Neutrophil (primary cell): ENCODE measurements at regions not wholly inside any gene's neighbourhood (a gene's known extent, or its start where the extent isn't known, plus 50 kb on each side); places are given as distances from the start of the nearest gene placed in this dataset.

Source experiments
- H3K27ac ChIP-seq: fragments of 200-600 bp; sonication (generic); 2 replicates; pipeline ENCODE4 v1.5.1; 2016; ENCODE audit warnings: mild to moderate bottlenecking, moderate library complexity
- H3K27me3 ChIP-seq: fragments of 200-600 bp; sonication (generic); 2 replicates; pipeline ENCODE4 v1.6.0; 2016; ENCODE audit warnings: mild to moderate bottlenecking
- H3K36me3 ChIP-seq: fragments of 200-600 bp; sonication (generic); 2 replicates; pipeline ENCODE4 v1.5.1; 2017
- H3K4me1 ChIP-seq, 2 experiments: fragments of 200-600 bp in 1 of 2; sonication (generic) in 1 of 2; 1 replicate in 1 of 2; 2 replicates in 1 of 2; pipeline versions ENCODE4 v1.5.1 to v1.6.1; 2013 to 2016; ENCODE audit warnings: low read depth in 1 of 2, low read length in 1 of 2, mild to moderate bottlenecking in 1 of 2, moderate library complexity in 1 of 2; ENCODE audit not compliant: control insufficient read depth in 1 of 2, insufficient read depth in 1 of 2
- H3K4me3 ChIP-seq, 2 experiments: fragments of 200-600 bp in 1 of 2; sonication (generic) in 1 of 2; 1 replicate in 1 of 2; 2 replicates in 1 of 2; pipeline ENCODE4 v1.5.1; 2013 to 2016; ENCODE audit warnings: low read depth in 1 of 2, low read length in 1 of 2, mild to moderate bottlenecking in 1 of 2, moderate library complexity in 1 of 2
- H3K9me3 ChIP-seq: fragments of 200-600 bp; sonication (generic); 2 replicates; pipeline ENCODE4 v1.5.1; 2016
- TF ChIP-seq, protein P1 (sequence below): fragments of 200-600 bp; sonication (generic); IDR thresholded peaks from 2 replicates; pipeline ENCODE4 v1.5.1; 2016; ENCODE audit warnings: antibody characterized with exemption

DNA sequence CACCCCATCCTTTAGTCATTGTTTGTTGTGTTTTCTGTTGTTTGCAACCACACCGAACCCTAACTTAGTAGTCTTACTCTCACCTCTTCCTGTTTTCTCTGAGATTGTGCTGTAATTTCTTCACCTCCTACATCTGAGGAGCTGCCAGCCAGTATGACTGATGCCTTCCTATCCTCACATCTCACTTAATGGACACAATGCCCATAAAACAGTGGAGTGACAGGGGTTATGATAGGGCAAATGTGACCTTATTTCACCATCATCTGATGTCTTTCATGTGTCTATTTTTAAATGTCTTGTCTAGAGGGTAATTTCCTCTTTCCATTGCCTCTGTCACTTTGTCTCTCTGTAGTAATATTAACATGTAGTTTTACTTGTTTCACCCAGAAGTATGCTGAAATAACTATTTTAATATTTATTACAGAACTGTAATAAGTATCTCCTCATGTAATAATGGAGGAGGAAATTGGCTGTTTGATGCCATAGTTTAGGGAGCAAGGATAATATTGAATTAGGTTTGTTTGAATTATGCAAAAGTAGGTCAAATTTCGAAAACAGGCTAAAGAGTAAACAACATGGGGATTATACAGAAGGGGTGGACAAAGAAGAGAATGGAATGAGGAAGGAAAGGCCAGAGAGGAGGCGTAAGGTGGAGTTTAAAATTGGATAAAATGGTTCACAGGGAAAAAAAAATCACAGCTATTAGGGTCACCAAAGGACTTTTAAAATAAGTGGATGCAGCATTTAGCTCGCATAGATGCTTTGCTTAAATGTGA is 103.5 kb upstream of the SPRY2 start:
- H3K4me1 ChIP-seq = peaks cover 10 to 16% of the 10 kb centered on the region in 2 experiments

DNA sequence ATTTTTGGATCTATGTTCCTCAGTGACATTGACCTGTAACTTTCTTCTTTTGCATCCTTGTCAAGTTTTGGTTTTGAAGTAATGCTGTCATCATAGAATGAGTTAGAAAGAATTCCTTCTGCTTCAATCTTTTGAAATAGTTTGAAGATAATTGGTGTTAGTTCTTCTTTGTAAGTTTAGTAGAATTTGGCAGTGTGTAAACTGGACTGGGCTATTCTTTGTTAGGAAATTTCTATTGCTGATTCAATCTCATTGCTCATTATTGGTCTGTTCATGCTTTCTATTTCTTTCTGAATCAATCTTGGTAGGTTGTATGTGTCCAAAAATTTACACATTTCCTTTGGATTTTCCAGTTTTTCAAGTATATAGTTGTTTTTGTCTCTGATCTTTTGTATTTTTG is 101.7 kb upstream of the SPRY2 start:
- TF ChIP-seq, protein P1, sequence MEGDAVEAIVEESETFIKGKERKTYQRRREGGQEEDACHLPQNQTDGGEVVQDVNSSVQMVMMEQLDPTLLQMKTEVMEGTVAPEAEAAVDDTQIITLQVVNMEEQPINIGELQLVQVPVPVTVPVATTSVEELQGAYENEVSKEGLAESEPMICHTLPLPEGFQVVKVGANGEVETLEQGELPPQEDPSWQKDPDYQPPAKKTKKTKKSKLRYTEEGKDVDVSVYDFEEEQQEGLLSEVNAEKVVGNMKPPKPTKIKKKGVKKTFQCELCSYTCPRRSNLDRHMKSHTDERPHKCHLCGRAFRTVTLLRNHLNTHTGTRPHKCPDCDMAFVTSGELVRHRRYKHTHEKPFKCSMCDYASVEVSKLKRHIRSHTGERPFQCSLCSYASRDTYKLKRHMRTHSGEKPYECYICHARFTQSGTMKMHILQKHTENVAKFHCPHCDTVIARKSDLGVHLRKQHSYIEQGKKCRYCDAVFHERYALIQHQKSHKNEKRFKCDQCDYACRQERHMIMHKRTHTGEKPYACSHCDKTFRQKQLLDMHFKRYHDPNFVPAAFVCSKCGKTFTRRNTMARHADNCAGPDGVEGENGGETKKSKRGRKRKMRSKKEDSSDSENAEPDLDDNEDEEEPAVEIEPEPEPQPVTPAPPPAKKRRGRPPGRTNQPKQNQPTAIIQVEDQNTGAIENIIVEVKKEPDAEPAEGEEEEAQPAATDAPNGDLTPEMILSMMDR = no peak
- H3K27ac ChIP-seq = no peak overlapping the region
- no peaks in the 10 kb centered on the region for H3K9me3 ChIP-seq
- no peak overlapping the region for H3K4me3 ChIP-seq
- H3K27me3 ChIP-seq = no peaks in the 10 kb centered on the region
- no peaks in the 10 kb centered on the region for H3K36me3 ChIP-seq
- H3K4me1 ChIP-seq = peaks cover 10 to 16% of the 10 kb centered on the region in 2 experiments

More for the DNA sequence above, 103.5 kb upstream of the SPRY2 start:
- no peaks in the 10 kb centered on the region for H3K27me3 ChIP-seq
- no peaks in the 10 kb centered on the region for H3K36me3 ChIP-seq
- no peaks in the 10 kb centered on the region for H3K9me3 ChIP-seq
- H3K4me3 ChIP-seq = no peak overlapping the region
- TF ChIP-seq, protein P1 = no peak
- peak overlapping the region; percentile 43 for H3K27ac ChIP-seq

DNA sequence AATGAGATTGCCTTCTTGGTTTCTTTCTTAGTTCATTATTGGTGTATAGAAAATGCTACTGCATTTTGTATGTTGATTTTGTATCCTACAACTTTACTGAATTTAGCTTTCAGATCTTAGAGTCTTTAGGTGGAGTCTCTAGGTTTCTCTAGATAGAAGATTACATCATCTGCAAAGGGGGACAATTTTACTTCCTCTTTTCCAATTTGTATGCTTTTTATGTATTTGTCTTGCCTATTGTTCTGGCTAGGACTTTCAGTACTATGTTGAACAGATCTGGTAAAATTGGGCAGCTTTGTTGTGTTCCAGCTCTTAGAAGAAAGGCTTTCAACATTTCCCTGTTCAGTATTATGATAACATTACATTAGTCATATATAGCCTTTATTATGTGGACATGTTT is 101.0 kb upstream of the SPRY2 start:
- Histone ChIP-seq H3K9me3 (no peaks in the 10 kb centered on the region), H3K4me3 (no peak overlapping the region), H3K27ac (no peak overlapping the region), H3K4me1 (peaks cover 10 to 16% of the 10 kb centered on the region in 2 experiments), H3K36me3 (no peaks in the 10 kb centered on the region), H3K27me3 (no peaks in the 10 kb centered on the region)
- TF ChIP-seq, protein P1 = no peak

DNA sequence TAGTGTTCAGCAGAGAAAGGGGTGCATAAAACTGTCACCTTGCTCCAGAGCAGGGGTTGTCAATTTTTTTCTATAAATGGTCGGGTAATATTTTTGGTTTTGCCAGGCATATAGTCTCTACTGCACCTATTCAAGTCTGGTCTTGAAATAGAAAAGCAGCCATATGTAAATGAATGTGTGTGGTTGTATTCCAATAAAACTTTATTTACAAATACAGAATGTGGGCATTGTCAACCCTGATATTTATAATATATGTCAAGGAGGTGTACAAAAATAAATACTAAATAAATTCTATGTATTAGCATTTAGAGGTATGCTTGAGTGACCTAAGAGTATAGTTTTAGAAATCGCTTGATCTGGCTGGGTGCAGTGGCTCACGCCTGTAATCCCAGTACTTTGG is 97.6 kb upstream of the SPRY2 start:
- H3K4me1 ChIP-seq = no peaks in the 10 kb centered on the region
- no peaks in the 10 kb centered on the region for H3K9me3 ChIP-seq
- TF ChIP-seq, protein P1 = no peak
- no peak overlapping the region for H3K27ac ChIP-seq
- H3K4me3 ChIP-seq = no peak overlapping the region
- no peaks in the 10 kb centered on the region for H3K36me3 ChIP-seq
- H3K27me3 ChIP-seq = no peaks in the 10 kb centered on the region

DNA sequence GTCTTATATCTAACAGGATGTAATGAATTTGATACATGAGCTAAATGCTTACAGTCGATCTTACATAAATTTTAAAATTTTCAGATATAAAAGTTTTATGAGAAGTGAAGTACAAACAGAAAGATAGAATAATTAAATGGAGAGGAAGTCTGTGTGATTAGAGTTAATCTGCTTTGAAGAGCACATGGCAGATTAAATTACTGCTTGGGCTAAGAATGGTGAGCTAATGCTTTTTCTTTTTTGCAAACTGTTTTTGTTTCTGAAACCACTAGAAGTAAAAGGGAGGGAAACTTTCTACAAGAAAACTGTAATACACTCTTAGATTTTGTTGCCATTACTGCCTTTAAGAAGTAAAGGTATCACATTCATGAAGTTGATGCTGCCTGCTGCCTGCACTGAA is 96.3 kb upstream of the SPRY2 start:
- Histone ChIP-seq H3K27me3 (no peaks in the 10 kb centered on the region), H3K27ac (no peak overlapping the region), H3K36me3 (no peaks in the 10 kb centered on the region), H3K4me1 (no peaks in the 10 kb centered on the region), H3K9me3 (no peaks in the 10 kb centered on the region), H3K4me3 (no peak overlapping the region)
- TF ChIP-seq, protein P1 = no peak
